ENCODE measurements at regions not wholly inside any gene's neighbourhood (a gene's known extent, or its start where the extent isn't known, plus 50 kb on each side); places are given as distances from the start of the nearest gene placed in this dataset.

GRCh38 chr6:169157197-169158148 lies 96.2 kb downstream of the THBS2 start:
- no peak overlapping the region for H3K4me3 ChIP-seq (ENCODE audit: low read depth, low read length)
- no peak for DNase-seq (ENCODE audit: low read depth)
- TF ChIP-seq CTCF (IDR thresholded peaks at IDR 0.05; ENCODE audit: control insufficient read depth, extremely low read depth, insufficient read depth), result no peak

- no peak for DNase-seq (ENCODE audit: low read depth)
- no peak for TF ChIP-seq CTCF (IDR thresholded peaks at IDR 0.05; ENCODE audit: control insufficient read depth, extremely low read depth, insufficient read depth)
- H3K4me3 ChIP-seq (ENCODE audit: low read depth, low read length), result no peak overlapping the region
Measured at GRCh38 chr6:169156793-169157147, 96.9 kb downstream of the THBS2 start.

- DNase-seq (ENCODE audit: low read depth), result no peak
- H3K4me3 ChIP-seq (ENCODE audit: low read depth, low read length), result no peak overlapping the region
- no peak for TF ChIP-seq CTCF (IDR thresholded peaks at IDR 0.05; ENCODE audit: control insufficient read depth, extremely low read depth, insufficient read depth)
Measured at GRCh38 chr6:169156108-169156792, 97.4 kb downstream of the THBS2 start.

- no peak for TF ChIP-seq CTCF (IDR thresholded peaks at IDR 0.05; ENCODE audit: control insufficient read depth, extremely low read depth, insufficient read depth)
- DNase-seq (ENCODE audit: low read depth), result no peak
Measured at GRCh38 chr6:169155481-169155880, 98.2 kb downstream of the THBS2 start.

GRCh38 chr6:169153401-169153800 lies 100.2 kb downstream of the THBS2 start:
- DNase-seq (ENCODE audit: low read depth), result no peak
- TF ChIP-seq CTCF (IDR thresholded peaks at IDR 0.05; ENCODE audit: control insufficient read depth, extremely low read depth, insufficient read depth), result no peak

More at GRCh38 chr6:169155481-169155880, 98.2 kb downstream of the THBS2 start:
- no peak overlapping the region for H3K4me3 ChIP-seq (ENCODE audit: low read depth, low read length)

GRCh38 chr6:169146521-169146920 lies 107.1 kb downstream of the THBS2 start:
- no peak overlapping the region for H3K4me3 ChIP-seq (ENCODE audit: low read depth, low read length)
- TF ChIP-seq CTCF (IDR thresholded peaks at IDR 0.05; ENCODE audit: control insufficient read depth, extremely low read depth, insufficient read depth), result no peak
- DNase-seq (ENCODE audit: low read depth), result no peak

More at GRCh38 chr6:169153401-169153800, 100.2 kb downstream of the THBS2 start:
- H3K4me3 ChIP-seq (ENCODE audit: low read depth, low read length), result no peak overlapping the region

All from LNCaP clone FGC (cell line).